GM10266 (cell line): ENCODE measurements at regions not wholly inside any gene's neighbourhood (a gene's known extent, or its start where the extent isn't known, plus 50 kb on each side); places are given as distances from the start of the nearest gene placed in this dataset.

Source experiments
- DNase-seq: peaks from one replicate; pipeline ENCODE4 v3.0.0; 2012; ENCODE audit errors: extremely low spot score
- CTCF ChIP-seq: IDR thresholded peaks from 2 replicates; pipeline ENCODE4 v1.5.1; 2012; ENCODE audit warnings: mild to moderate bottlenecking, low read depth; ENCODE audit not compliant: control insufficient read depth, insufficient read depth; ENCODE audit errors: missing control alignments

- DNase-seq: no peak
- TF ChIP-seq CTCF: no peak
Observed at GRCh38 chrX:82816001-82816400, 692.1 kb upstream of the POU3F4 start.

GRCh38 chrX:82816562-82816961, 691.5 kb upstream of the POU3F4 start:
- DNase-seq: no peak
- no peak for TF ChIP-seq CTCF

GRCh38 chrX:82842286-82842685, 665.8 kb upstream of the POU3F4 start:
- no peak for TF ChIP-seq CTCF
- no peak for DNase-seq

- DNase-seq: no peak
- TF ChIP-seq CTCF: no peak
Observed at GRCh38 chrX:82848111-82848510, 660.0 kb upstream of the POU3F4 start.
